H1 (cell line): ENCODE measurements at regions not wholly inside any gene's neighbourhood (a gene's known extent, or its start where the extent isn't known, plus 50 kb on each side); places are given as distances from the start of the nearest gene placed in this dataset.

Source experiments
- CTCF ChIA-PET: fragments of 300-600 bp; sonication (Branson Sonifier 250); formaldehyde crosslinking; loops from one replicate; lab custom pipeline; 2021; ENCODE audit not compliant: partially characterized antibody; lab: Charles Lee
- POLR2A ChIA-PET: fragments of 300-600 bp; sonication (Branson Sonifier 250); formaldehyde crosslinking; loops from one replicate; lab custom pipeline; 2021; ENCODE audit warnings: inconsistent platforms; ENCODE audit not compliant: partially characterized antibody; lab: Charles Lee
- DNase-seq, 2 experiments: peaks; one replicate each; pipeline versions ENCODE4 v3.0.0 to v3.0.0-alpha.2; 2010 to 2022; ENCODE audit warnings: low spot score in 2 of 2, low read depth in 1 of 2, mixed read lengths in 1 of 2
- FAIRE-seq: peaks from 2 replicates; lab custom pipeline; 2011; peaks lifted over from hg19 to GRCh38; lab: Jason Lieb, UNC
- H2AFZ ChIP-seq: 2 replicates; pipeline ENCODE4 v1.8.1; 2012; ENCODE audit warnings: low read length, inconsistent platforms
- H2AK5ac ChIP-seq: 2 replicates; pipeline ENCODE4 v1.6.1; 2013; ENCODE audit warnings: low read depth, low read length
- H2BK120ac ChIP-seq: replicated peaks from 2 replicates; pipeline ENCODE3; 2013; ENCODE audit warnings: low read depth, low read length, inconsistent platforms
- H2BK12ac ChIP-seq: 2 replicates; pipeline ENCODE4 v1.6.1; 2013; ENCODE audit warnings: low read depth, low read length
- H2BK15ac ChIP-seq: 2 replicates; pipeline ENCODE4 v1.6.1; 2013; ENCODE audit warnings: low read length
- H2BK20ac ChIP-seq: 2 replicates; pipeline ENCODE4 v1.6.1; 2013; ENCODE audit warnings: low read length
- H2BK5ac ChIP-seq: 2 replicates; pipeline ENCODE4 v1.6.1; 2013; ENCODE audit warnings: low read depth, low read length
- H3K14ac ChIP-seq: 2 replicates; pipeline ENCODE4 v1.6.1; 2013; ENCODE audit warnings: inconsistent platforms; ENCODE audit not compliant: insufficient read length
- H3K18ac ChIP-seq: 2 replicates; pipeline ENCODE4 v1.6.1; 2013; ENCODE audit warnings: low read length; ENCODE audit errors: extremely low read depth
- H3K23ac ChIP-seq: 2 replicates; pipeline ENCODE4 v1.6.1; 2013; ENCODE audit warnings: inconsistent platforms; ENCODE audit not compliant: insufficient read length
- H3K23me2 ChIP-seq: 2 replicates; pipeline ENCODE4 v1.6.1; 2013; ENCODE audit warnings: low read depth, low read length
- H3K27ac ChIP-seq: 2 replicates; pipeline ENCODE4 v1.6.1; 2011; ENCODE audit warnings: low read depth, low read length, inconsistent platforms
- H3K27me3 ChIP-seq, 4 experiments: replicated peaks in 1 of 4; 1 replicate in 1 of 4; 2 replicates in 3 of 4; pipeline versions ENCODE4 v1.6.1 to v1.8.1; 2011 to 2013; ENCODE audit warnings: low read length in 3 of 4, mild to moderate bottlenecking in 3 of 4, inconsistent platforms in 2 of 4, mixed read lengths in 2 of 4, moderate library complexity in 1 of 4; ENCODE audit not compliant: control insufficient read depth in 3 of 4, insufficient read depth in 3 of 4; ENCODE audit errors: extremely low read depth in 1 of 4
- H3K36me3 ChIP-seq, 4 experiments: 2 replicates each; pipeline versions ENCODE4 v1.6.1 to v1.8.1; 2011 to 2013; ENCODE audit warnings: mild to moderate bottlenecking in 4 of 4, low read length in 3 of 4, moderate library complexity in 2 of 4, control low read depth in 1 of 4, inconsistent platforms in 1 of 4; ENCODE audit not compliant: insufficient read depth in 4 of 4, control insufficient read depth in 2 of 4
- H3K4ac ChIP-seq: replicated peaks from 2 replicates; pipeline ENCODE3; 2013; ENCODE audit warnings: low read length, low read depth, mixed read lengths, inconsistent platforms; ENCODE audit not compliant: insufficient read length
- H3K4me1 ChIP-seq, 4 experiments: replicated peaks in 1 of 4; 1 replicate in 1 of 4; 2 replicates in 3 of 4; pipeline versions ENCODE4 v1.6.1 to v1.8.1; 2011 to 2013; ENCODE audit warnings: low read length in 3 of 4, inconsistent platforms in 2 of 4, mixed read lengths in 1 of 4; ENCODE audit not compliant: insufficient read depth in 4 of 4, control insufficient read depth in 3 of 4
- H3K4me2 ChIP-seq, 2 experiments: 2 replicates each; pipeline versions ENCODE4 v1.6.1 to v1.8.1; 2011 to 2013; ENCODE audit warnings: low read depth in 2 of 2, low read length in 2 of 2, control low read depth in 1 of 2, inconsistent platforms in 1 of 2, mild to moderate bottlenecking in 1 of 2; ENCODE audit not compliant: insufficient read depth in 1 of 2
- H3K4me3 ChIP-seq, 4 experiments: fragments of 200-600, 300-600 bp in 1 of 4; sonication (generic), shearing (Covaris generic), sonication (Bioruptor Twin) in 1 of 4; 2 replicates each; pipeline versions ENCODE4 v1.5.1 to v1.8.1; 2011 to 2016; ENCODE audit warnings: low read length in 4 of 4, low read depth in 3 of 4, control low read depth in 2 of 4, inconsistent platforms in 2 of 4, mild to moderate bottlenecking in 2 of 4, mixed read lengths in 1 of 4, moderate library complexity in 1 of 4; ENCODE audit not compliant: insufficient read depth in 2 of 4; ENCODE audit errors: extremely low read depth in 1 of 4
- H3K56ac ChIP-seq: replicated peaks from 2 replicates; pipeline ENCODE3; 2013; ENCODE audit warnings: low read depth, mild to moderate bottlenecking, mixed read lengths, low read length, inconsistent platforms; ENCODE audit not compliant: insufficient read length
- H3K79me1 ChIP-seq: 2 replicates; pipeline ENCODE4 v1.6.1; 2013; ENCODE audit warnings: low read depth, low read length, control low read depth
- H3K79me2 ChIP-seq, 2 experiments: 2 replicates each; pipeline versions ENCODE4 v1.6.1 to v1.8.1; 2012 to 2013; ENCODE audit warnings: low read length in 2 of 2, mild to moderate bottlenecking in 2 of 2, inconsistent platforms in 1 of 2; ENCODE audit not compliant: insufficient read depth in 2 of 2, control insufficient read depth in 1 of 2
- H3K9ac ChIP-seq, 4 experiments: replicated peaks in 1 of 4; 1 replicate in 1 of 4; 2 replicates in 3 of 4; pipeline versions ENCODE4 v1.6.1 to v1.8.1; 2011 to 2013; ENCODE audit warnings: low read depth in 3 of 4, low read length in 3 of 4, control low read depth in 2 of 4, mild to moderate bottlenecking in 2 of 4, moderate library complexity in 2 of 4, inconsistent platforms in 1 of 4; ENCODE audit errors: extremely low read depth in 1 of 4
- H3K9me3 ChIP-seq, 2 experiments: 2 replicates each; pipeline versions ENCODE4 v1.6.1 to v1.8.1; 2012 to 2013; ENCODE audit warnings: mild to moderate bottlenecking in 2 of 2, moderate library complexity in 2 of 2, control low read depth in 1 of 2, inconsistent platforms in 1 of 2, low read depth in 1 of 2, low read length in 1 of 2, mixed read lengths in 1 of 2; ENCODE audit not compliant: insufficient read depth in 2 of 2
- H4K20me1 ChIP-seq, 2 experiments: replicated peaks in 1 of 2; 2 replicates each; pipeline versions ENCODE3 to v1.8.1; 2011 to 2013; ENCODE audit warnings: inconsistent platforms in 2 of 2, low read length in 2 of 2, mild to moderate bottlenecking in 1 of 2; ENCODE audit not compliant: insufficient read depth in 2 of 2, control insufficient read depth in 1 of 2
- H4K5ac ChIP-seq: 2 replicates; pipeline ENCODE4 v1.6.1; 2013; ENCODE audit warnings: low read length, low read depth, mixed read lengths, inconsistent platforms; ENCODE audit not compliant: insufficient read length
- H4K8ac ChIP-seq: 2 replicates; pipeline ENCODE4 v1.8.0; 2013; ENCODE audit warnings: mild to moderate bottlenecking, moderate library complexity, low read length, inconsistent platforms; ENCODE audit not compliant: insufficient read depth; ENCODE audit errors: extremely low read depth
- H4K91ac ChIP-seq: replicated peaks from 2 replicates; pipeline ENCODE3; 2013; ENCODE audit warnings: low read length, mixed read lengths, inconsistent platforms; ENCODE audit not compliant: insufficient read length
- BRCA1 ChIP-seq: IDR thresholded peaks from 2 replicates; pipeline ENCODE4 v1.6.1; 2012; ENCODE audit warnings: low read depth, low read length, improper control_type of control experiment
- EZH2 ChIP-seq: fragments of 200-600 bp; sonication (generic); IDR thresholded peaks from 2 replicates; pipeline ENCODE4 v1.7.1; 2012; ENCODE audit warnings: low read depth, mild to moderate bottlenecking, moderate library complexity, low read length, inconsistent platforms; ENCODE audit not compliant: severe bottlenecking
- KDM4A ChIP-seq: IDR thresholded peaks from one replicate; pipeline ENCODE4 v1.7.1; 2012; ENCODE audit warnings: low read depth, mild to moderate bottlenecking, moderate library complexity, low read length, inconsistent platforms; ENCODE audit not compliant: severe bottlenecking
- KDM5A ChIP-seq: fragments of 200-600 bp; IDR thresholded peaks from 2 replicates; pipeline ENCODE4 v1.7.1; 2012; ENCODE audit warnings: mild to moderate bottlenecking, low read length, inconsistent platforms, mixed read lengths
- NRF1 ChIP-seq: IDR thresholded peaks from 2 replicates; pipeline ENCODE4 v1.6.1; 2011; ENCODE audit warnings: mild to moderate bottlenecking, low read depth, low read length, improper control_type of control experiment
- POLR2A ChIP-seq, 2 experiments: IDR thresholded peaks; 1 replicate in 1 of 2; 2 replicates in 1 of 2; pipeline ENCODE4 v1.6.1; 2011; ENCODE audit warnings: low read depth in 2 of 2, low read length in 2 of 2, mild to moderate bottlenecking in 2 of 2; ENCODE audit errors: control extremely low read depth in 1 of 2
- RBBP5 ChIP-seq: IDR thresholded peaks from 2 replicates; pipeline ENCODE4 v1.7.1; 2012; ENCODE audit warnings: low read depth, mild to moderate bottlenecking, inconsistent platforms, low read length, moderate library complexity, borderline replicate concordance
- SRF ChIP-seq: IDR thresholded peaks from 2 replicates; pipeline ENCODE4 v1.6.1; 2011; ENCODE audit warnings: mild to moderate bottlenecking, low read depth, low read length, moderate library complexity
- SUZ12 ChIP-seq: fragments of 200-600 bp; sonication (generic); IDR thresholded peaks from 2 replicates; pipeline ENCODE4 v1.6.1; 2012; ENCODE audit warnings: mild to moderate bottlenecking, inconsistent platforms, low read length, moderate library complexity, mixed read lengths
- TBP ChIP-seq: IDR thresholded peaks from 2 replicates; pipeline ENCODE4 v1.6.1; 2011; ENCODE audit warnings: low read depth, low read length, improper control_type of control experiment
- WGBS, 2 experiments: shearing (Covaris generic) in 1 of 2; methylation state at CpG; one replicate each; pipeline versions ENCODE4 v1.1.6 to v1.1.7; 2013 to 2015; ENCODE audit warnings: low lambda C conversion rate in 2 of 2, mixed read lengths in 2 of 2, inconsistent platforms in 1 of 2, low coverage in 1 of 2, missing lambda C conversion rate in 1 of 2; ENCODE audit not compliant: insufficient replicate concordance in 2 of 2, insufficient coverage in 1 of 2, insufficient read length in 1 of 2; ENCODE audit errors: extremely low coverage in 1 of 2, missing lambda C conversion rate in 1 of 2; 5-methylcytosine and 5-hydroxymethylcytosine counted together
- TF ChIP-seq, protein P1 (sequence below): IDR thresholded peaks from 2 replicates; pipeline ENCODE4 v1.6.1; 2011; ENCODE audit warnings: low read depth, mild to moderate bottlenecking, low read length; ENCODE audit not compliant: insufficient read depth
- TF ChIP-seq, protein P2 (sequence below): IDR thresholded peaks from 2 replicates; pipeline ENCODE4 v1.6.1; 2012; ENCODE audit warnings: low read length, inconsistent platforms
- TF ChIP-seq, protein P3 (sequence below): IDR thresholded peaks from 2 replicates; pipeline ENCODE4 v1.6.1; 2012; ENCODE audit warnings: inconsistent platforms

DNA sequence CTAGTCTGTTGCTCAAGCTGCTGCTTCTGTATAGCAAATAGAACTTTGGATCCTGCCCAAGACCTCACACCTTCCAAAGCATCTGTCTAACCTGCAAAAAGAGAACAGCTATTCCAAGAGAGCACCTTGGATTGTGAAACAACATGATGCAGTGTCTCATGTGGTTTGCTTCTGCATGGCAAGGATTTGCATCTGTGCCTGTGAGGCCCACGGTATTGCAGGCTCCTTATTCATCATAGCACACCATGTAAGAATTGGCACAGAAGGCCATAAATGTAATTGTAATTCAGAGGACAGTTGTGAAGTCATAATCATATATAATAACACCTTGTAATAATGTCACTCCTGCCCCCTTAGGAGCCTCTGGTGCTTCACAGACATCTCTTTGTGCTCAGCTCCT is 147.1 kb downstream of the ZNF674 start:
- ChIA-PET POLR2A (no interaction called here), CTCF (interaction anchor here (1.1 to 1.3 kb wide), 2 partner anchors 10 to 15 kb away, joined by 3 to 7 read pairs; no protein-coding TSS in a partner anchor)
- Histone ChIP-seq H2BK120ac (no peak overlapping the region), H3K79me1 (no peaks in the 10 kb centered on the region), H3K4me1 (no peaks in the 10 kb centered on the region), H3K27me3 (no peaks in the 10 kb centered on the region), H3K23me2 (no peaks in the 10 kb centered on the region), H4K8ac (no peak overlapping the region), H3K9me3 (peaks cover 0 to 6% of the 10 kb centered on the region in 2 experiments; a peak in 1 of 4 replicates), H2AK5ac (no peak overlapping the region), H3K14ac (no peak overlapping the region), H3K9ac (no peak overlapping the region), H4K20me1 (no peaks in the 10 kb centered on the region), H3K23ac (no peak overlapping the region), H3K4me2 (no peak overlapping the region), H3K36me3 (no peaks in the 10 kb centered on the region), H4K5ac (no peak overlapping the region), H2BK12ac (no peak overlapping the region), H2BK15ac (no peak overlapping the region), H2BK20ac (no peak overlapping the region), H3K4ac (no peak overlapping the region), H3K4me3 (no peak overlapping the region), H2BK5ac (no peak overlapping the region), H3K18ac (no peak overlapping the region), H3K79me2 (no peaks in the 10 kb centered on the region), H2AFZ (no peak overlapping the region), H4K91ac (no peak overlapping the region), H3K27ac (no peak overlapping the region), H3K56ac (no peak overlapping the region)
- FAIRE-seq: no peak
- no peak for DNase-seq
- 70% methylated on average over 1 of the region's 1 CpG; no CpG with 5 or more reads in 1 of the 2 experiments for WGBS, 2 experiments
- TF ChIP-seq SRF (no peak), NRF1 (no peak), KDM5A (no peak), KDM4A (no peak), BRCA1 (no peak), RBBP5 (no peak), SUZ12 (no peak), POLR2A (IDR thresholded peaks at IDR 0.05; ENCODE audit: control extremely low read depth in 1 of 2, low read depth in 2 of 2, low read length in 2 of 2) (no peak), TBP (no peak), EZH2 (no peak)
- TF ChIP-seq, protein P1, sequence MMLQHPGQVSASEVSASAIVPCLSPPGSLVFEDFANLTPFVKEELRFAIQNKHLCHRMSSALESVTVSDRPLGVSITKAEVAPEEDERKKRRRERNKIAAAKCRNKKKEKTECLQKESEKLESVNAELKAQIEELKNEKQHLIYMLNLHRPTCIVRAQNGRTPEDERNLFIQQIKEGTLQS: no peak
- TF ChIP-seq, protein P2, sequence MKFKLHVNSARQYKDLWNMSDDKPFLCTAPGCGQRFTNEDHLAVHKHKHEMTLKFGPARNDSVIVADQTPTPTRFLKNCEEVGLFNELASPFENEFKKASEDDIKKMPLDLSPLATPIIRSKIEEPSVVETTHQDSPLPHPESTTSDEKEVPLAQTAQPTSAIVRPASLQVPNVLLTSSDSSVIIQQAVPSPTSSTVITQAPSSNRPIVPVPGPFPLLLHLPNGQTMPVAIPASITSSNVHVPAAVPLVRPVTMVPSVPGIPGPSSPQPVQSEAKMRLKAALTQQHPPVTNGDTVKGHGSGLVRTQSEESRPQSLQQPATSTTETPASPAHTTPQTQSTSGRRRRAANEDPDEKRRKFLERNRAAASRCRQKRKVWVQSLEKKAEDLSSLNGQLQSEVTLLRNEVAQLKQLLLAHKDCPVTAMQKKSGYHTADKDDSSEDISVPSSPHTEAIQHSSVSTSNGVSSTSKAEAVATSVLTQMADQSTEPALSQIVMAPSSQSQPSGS: no peak
- TF ChIP-seq, protein P3, sequence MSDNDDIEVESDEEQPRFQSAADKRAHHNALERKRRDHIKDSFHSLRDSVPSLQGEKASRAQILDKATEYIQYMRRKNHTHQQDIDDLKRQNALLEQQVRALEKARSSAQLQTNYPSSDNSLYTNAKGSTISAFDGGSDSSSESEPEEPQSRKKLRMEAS: no peak
